ENCODE measurements at regions not wholly inside any gene's neighbourhood (a gene's known extent, or its start where the extent isn't known, plus 50 kb on each side); places are given as distances from the start of the nearest gene placed in this dataset.

- no peak for TF ChIP-seq ZNF211 (tag by site-specific recombination; IDR thresholded peaks at IDR 0.05; ENCODE audit: low read depth)
- TF ChIP-seq ZEB2 (tag by site-specific recombination; IDR thresholded peaks at IDR 0.05), result no peak
- no peak for TF ChIP-seq MYNN (tag by site-specific recombination; IDR thresholded peaks at IDR 0.05; ENCODE audit: borderline replicate concordance)
- TF ChIP-seq ZNF561 (tag by site-specific recombination; IDR thresholded peaks at IDR 0.05; ENCODE audit: borderline replicate concordance), result no peak
- no peak for TF ChIP-seq ZNF596 (tag by site-specific recombination; IDR thresholded peaks at IDR 0.05)
- no peak for TF ChIP-seq ZNF658 (tag by site-specific recombination; IDR thresholded peaks at IDR 0.05)
- TF ChIP-seq KLF9 (tag by site-specific recombination; IDR thresholded peaks at IDR 0.05; ENCODE audit: low read depth), result no peak
- no peak for TF ChIP-seq ZNF266 (tag by site-specific recombination; IDR thresholded peaks at IDR 0.05; ENCODE audit: low read depth)
- TF ChIP-seq ZNF701 (tag by site-specific recombination; IDR thresholded peaks at IDR 0.05), result no peak
- no peak for TF ChIP-seq BCL11B (tag by site-specific recombination; IDR thresholded peaks at IDR 0.05; ENCODE audit: low read depth)
- no peak for TF ChIP-seq ZNF214 (tag by site-specific recombination; IDR thresholded peaks at IDR 0.05; ENCODE audit: borderline replicate concordance)
- TF ChIP-seq ZFP41 (tag by site-specific recombination; IDR thresholded peaks at IDR 0.05; ENCODE audit: borderline replicate concordance), result no peak
- TF ChIP-seq HIC1 (tag by site-specific recombination; IDR thresholded peaks at IDR 0.05), result no peak
- no peak for TF ChIP-seq PRDM2 (tag by site-specific recombination; IDR thresholded peaks at IDR 0.05; ENCODE audit: borderline replicate concordance)
- no peak for TF ChIP-seq ZBTB1 (tag by site-specific recombination; IDR thresholded peaks at IDR 0.05)
- TF ChIP-seq ELK4 (IDR thresholded peaks at IDR 0.05; ENCODE audit: borderline replicate concordance, low read depth, low read length), result no peak
- TF ChIP-seq ZBTB6 (tag by site-specific recombination; IDR thresholded peaks at IDR 0.05), result no peak
- TF ChIP-seq ZNF148 (tag by site-specific recombination; IDR thresholded peaks at IDR 0.05; ENCODE audit: borderline replicate concordance), result no peak
- TF ChIP-seq ZNF19 (tag by site-specific recombination; IDR thresholded peaks at IDR 0.05; ENCODE audit: low read depth), result no peak
- H3K9me3 ChIP-seq (ENCODE audit: control insufficient read depth, insufficient read depth, low read depth, low read length), result no peaks in the 10 kb centered on the region; the same call in 1 of the 2 replicates
- POLR2A ChIA-PET, result no interaction called here
- H3K4me3 ChIP-seq (ENCODE audit: low read depth, low read length), result no peak overlapping the region
- no peak overlapping the region for H3K27ac ChIP-seq (ENCODE audit: extremely low read depth, low read depth, low read length)
- CTCF ChIA-PET, result interaction anchor here (0.7 kb wide), 1 partner anchor 25 kb away, joined by 4 read pairs; no protein-coding TSS in a partner anchor
- no peaks in the 10 kb centered on the region for H3K36me3 ChIP-seq (ENCODE audit: control insufficient read depth in 2 of 2, insufficient read depth in 1 of 2, low read length in 2 of 2)
- no peaks in the 10 kb centered on the region for H3K4me1 ChIP-seq (ENCODE audit: control insufficient read depth, insufficient read depth, low read length)
Observed at GRCh38 chr10:2387672-2388071, 650.3 kb upstream of the ADARB2 start.
